HG03064 (cell line): ENCODE measurements at regions not wholly inside any gene's neighbourhood (a gene's known extent, or its start where the extent isn't known, plus 50 kb on each side); places are given as distances from the start of the nearest gene placed in this dataset.

Experiments
- ATAC-seq: cut with Tn5 transposase; IDR thresholded peaks from one replicate; pipeline ENCODE4 v1.9.1; 2021; ENCODE audit warnings: low read depth; ENCODE audit not compliant: unreplicated experiment

GRCh38 chr9:108681851-108682590, 173.8 kb downstream of the ACTL7B start:
- no peak for ATAC-seq

- no peak for ATAC-seq
Measured at GRCh38 chr9:108680946-108681345, 174.8 kb downstream of the ACTL7B start.

- no peak for ATAC-seq
Measured at GRCh38 chr9:108677776-108678175, 178.0 kb downstream of the ACTL7B start.

- ATAC-seq: no peak
Measured at GRCh38 chr9:108676355-108676754, 179.4 kb downstream of the ACTL7B start.

GRCh38 chr9:108675708-108676107, 180.1 kb downstream of the ACTL7B start:
- ATAC-seq: no peak

GRCh38 chr9:108674766-108675530, 180.8 kb downstream of the ACTL7B start:
- no peak for ATAC-seq

DNA sequence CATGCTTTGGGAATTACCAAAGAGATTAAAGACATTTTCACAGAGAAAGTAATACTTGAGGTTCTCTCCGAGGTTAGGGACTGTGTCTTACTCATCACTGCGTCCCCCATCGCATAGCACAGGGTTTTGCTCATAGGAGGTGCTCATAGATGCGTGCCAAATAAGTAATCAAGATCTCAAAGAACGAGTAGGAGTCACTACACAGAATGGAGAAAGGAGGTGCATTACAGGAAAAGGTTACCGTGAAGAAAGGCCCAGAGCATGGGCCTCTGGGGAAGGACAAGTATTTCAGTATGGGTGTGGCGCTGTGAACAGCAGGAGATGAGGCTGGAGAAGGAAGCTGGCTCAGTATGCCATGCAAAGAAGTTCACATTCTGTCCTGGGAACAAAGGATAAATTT, 182.4 kb downstream of the ACTL7B start:
- no peak for ATAC-seq

- ATAC-seq: no peak
Measured at GRCh38 chr9:108672475-108673190, 183.2 kb downstream of the ACTL7B start.

DNA sequence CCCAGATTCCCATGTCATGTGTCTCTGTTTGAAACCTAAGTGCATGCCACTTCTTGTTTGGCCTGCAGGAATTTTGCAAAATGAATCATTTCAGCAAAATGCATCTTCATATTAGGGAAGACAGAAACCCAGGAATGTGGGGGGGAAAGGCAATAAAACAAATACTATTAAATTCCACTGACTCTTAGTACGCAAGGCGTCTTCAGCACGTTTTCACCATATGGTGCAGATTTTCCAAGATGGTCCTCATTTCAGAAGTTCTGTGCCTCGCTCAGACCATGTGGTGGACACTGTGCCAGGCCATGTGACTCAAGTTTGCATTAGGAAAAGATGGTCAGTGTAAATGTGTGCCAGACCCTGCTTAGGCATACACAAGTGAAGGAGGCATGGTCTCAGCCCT, 184.0 kb downstream of the ACTL7B start:
- no peak for ATAC-seq

GRCh38 chr9:108671176-108671575, 184.6 kb downstream of the ACTL7B start:
- ATAC-seq: no peak

GRCh38 chr9:108668938-108669335, 186.8 kb downstream of the ACTL7B start:
- ATAC-seq: no peak

DNA sequence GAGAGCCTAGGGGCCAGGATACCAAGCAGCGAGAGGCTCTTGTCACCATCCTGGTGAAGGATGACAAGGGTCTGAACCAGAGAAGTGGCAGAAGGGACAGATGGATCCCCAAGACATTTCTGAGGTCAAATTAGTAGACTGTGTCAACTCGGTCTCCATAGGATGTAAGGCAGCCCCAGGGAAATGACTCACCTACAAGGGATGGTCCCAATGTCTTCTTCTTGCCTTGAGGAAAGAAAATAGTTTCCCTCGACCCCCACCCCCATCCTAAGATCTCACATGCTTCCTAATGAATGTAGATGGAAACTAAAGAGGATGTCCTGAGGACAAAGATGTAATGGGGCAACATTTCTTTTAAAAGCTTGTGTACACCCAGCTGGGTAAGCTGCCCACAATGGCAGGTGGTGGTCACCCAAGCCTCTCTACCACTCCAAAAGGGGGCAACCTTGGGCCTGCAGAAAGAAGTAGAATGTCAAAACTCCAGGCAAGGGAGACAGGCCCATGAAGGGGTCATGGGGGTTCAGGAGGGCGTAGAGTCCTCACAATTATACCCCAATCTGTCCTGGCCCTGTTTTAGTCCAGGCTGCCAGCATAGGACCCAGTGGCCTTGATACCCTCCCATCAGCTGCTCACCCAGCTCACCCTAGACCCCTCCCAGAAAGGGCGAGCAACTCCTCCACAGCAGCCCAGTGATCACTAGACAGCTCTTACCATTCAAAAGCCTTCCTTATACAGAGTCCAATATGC, 187.4 kb downstream of the ACTL7B start:
- no peak for ATAC-seq

GRCh38 chr9:108666240-108666784, 189.5 kb downstream of the ACTL7B start:
- ATAC-seq: no peak

- no peak for ATAC-seq
Measured at GRCh38 chr9:108665521-108666239, 190.1 kb downstream of the ACTL7B start.

- no peak for ATAC-seq
Measured at GRCh38 chr9:108664309-108665255, 191.2 kb downstream of the ACTL7B start.

GRCh38 chr9:108663422-108663821, 192.4 kb downstream of the ACTL7B start:
- ATAC-seq: no peak

- ATAC-seq: no peak
Measured at GRCh38 chr9:108662956-108663355, 192.8 kb downstream of the ACTL7B start.

- ATAC-seq: no peak
Measured at GRCh38 chr9:108662091-108662875, 193.5 kb downstream of the ACTL7B start.
